Retinal pigment epithelial cell (primary cell): ENCODE measurements at regions not wholly inside any gene's neighbourhood (a gene's known extent, or its start where the extent isn't known, plus 50 kb on each side); places are given as distances from the start of the nearest gene placed in this dataset.

Source experiments
- DNase-seq: peaks from one replicate; pipeline ENCODE4 v3.0.0-alpha.2; 2010; ENCODE audit warnings: low read depth
- H3K4me3 ChIP-seq: 2 replicates; pipeline ENCODE4 v1.5.1; 2011; ENCODE audit warnings: mild to moderate bottlenecking, low read length, control low read depth, moderate library complexity
- TF ChIP-seq, protein P1 (sequence below): conservative IDR thresholded peaks from 2 replicates; pipeline ENCODE4 v1.5.1; 2011; ENCODE audit warnings: low read depth, low read length, control low read depth, inconsistent platforms

- no peak overlapping the region for H3K4me3 ChIP-seq
- TF ChIP-seq, protein P1, sequence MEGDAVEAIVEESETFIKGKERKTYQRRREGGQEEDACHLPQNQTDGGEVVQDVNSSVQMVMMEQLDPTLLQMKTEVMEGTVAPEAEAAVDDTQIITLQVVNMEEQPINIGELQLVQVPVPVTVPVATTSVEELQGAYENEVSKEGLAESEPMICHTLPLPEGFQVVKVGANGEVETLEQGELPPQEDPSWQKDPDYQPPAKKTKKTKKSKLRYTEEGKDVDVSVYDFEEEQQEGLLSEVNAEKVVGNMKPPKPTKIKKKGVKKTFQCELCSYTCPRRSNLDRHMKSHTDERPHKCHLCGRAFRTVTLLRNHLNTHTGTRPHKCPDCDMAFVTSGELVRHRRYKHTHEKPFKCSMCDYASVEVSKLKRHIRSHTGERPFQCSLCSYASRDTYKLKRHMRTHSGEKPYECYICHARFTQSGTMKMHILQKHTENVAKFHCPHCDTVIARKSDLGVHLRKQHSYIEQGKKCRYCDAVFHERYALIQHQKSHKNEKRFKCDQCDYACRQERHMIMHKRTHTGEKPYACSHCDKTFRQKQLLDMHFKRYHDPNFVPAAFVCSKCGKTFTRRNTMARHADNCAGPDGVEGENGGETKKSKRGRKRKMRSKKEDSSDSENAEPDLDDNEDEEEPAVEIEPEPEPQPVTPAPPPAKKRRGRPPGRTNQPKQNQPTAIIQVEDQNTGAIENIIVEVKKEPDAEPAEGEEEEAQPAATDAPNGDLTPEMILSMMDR = no peak
- no peak for DNase-seq
Measured at GRCh38 chr7:8906396-8907075, 473.1 kb downstream of the NXPH1 start.

GRCh38 chr7:8908889-8909288 lies 475.5 kb downstream of the NXPH1 start:
- no peak for DNase-seq
- TF ChIP-seq, protein P1 = no peak
- H3K4me3 ChIP-seq = no peak overlapping the region

GRCh38 chr7:8913682-8914081 lies 480.3 kb downstream of the NXPH1 start:
- TF ChIP-seq, protein P1 = no peak
- no peak overlapping the region for H3K4me3 ChIP-seq
- DNase-seq = no peak

DNA sequence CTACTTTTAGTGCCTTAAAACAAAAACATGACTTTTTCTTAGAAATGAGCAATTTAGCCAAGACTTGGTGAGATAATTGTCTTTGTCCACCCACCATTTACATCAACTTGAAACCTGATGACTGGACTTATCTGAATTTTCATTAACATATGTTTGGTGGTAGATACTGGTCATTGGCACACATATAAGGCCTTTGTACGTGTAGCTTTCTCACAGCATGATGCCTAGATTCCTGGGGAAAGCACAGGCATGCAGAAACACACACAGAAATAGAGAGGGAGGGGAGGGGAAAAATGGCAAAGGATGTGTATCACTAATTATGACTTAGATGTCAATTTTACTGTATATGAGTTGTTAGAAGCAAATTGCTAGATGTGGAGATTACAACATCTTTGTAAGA lies 488.4 kb downstream of the NXPH1 start:
- H3K4me3 ChIP-seq = no peak overlapping the region
- TF ChIP-seq, protein P1 = no peak
- no peak for DNase-seq

DNA sequence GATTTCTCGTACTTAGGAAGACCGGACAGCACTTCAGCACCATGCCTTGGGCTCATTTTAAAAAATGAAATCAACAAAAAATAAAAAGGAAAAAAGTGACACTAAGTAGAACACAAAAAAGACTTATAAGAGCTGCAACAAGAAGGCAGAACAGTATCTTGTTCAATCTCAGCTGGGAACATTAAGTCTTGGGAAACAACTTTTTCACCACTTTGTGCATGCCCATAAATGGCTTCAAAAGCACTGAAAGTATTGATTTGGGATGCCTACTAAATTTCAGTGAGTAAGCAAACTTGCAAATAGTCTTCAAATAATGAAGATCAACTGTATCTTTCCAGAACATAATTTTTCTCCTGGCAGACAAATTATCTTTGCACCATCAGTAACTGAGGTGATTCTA lies 489.3 kb downstream of the NXPH1 start:
- TF ChIP-seq, protein P1 = no peak
- DNase-seq = no peak
- no peak overlapping the region for H3K4me3 ChIP-seq

DNA sequence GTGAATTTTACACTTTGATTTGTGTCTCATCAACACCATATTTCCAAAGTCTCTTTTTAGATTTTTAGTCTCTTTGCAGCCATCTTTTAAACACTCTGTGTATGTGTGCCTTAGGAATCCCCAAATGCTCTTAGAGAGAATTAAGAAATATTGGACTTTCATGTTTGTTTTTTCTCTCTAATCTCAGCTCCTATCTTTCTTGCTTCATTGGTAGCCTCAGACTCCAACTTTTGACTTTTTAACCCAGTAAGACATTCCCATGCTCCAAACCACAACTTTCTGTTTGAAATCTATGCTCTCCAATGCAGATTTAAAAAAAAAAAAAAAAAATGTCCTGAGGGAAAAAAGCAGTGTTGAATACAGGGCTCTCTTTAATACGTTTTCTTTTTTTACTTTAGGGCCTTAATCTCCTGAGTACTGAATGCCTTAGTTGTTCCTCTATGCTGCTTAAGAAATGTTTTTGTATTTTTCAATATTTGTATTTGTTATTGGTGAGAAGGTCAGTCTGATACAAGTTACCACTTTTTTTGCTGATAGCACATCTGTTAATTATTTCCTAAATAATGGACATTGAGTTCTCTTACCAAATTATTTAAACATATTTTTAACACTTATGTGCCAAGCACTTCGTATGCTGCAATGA lies 489.9 kb downstream of the NXPH1 start:
- TF ChIP-seq, protein P1 = no peak
- DNase-seq = no peak
- H3K4me3 ChIP-seq = no peak overlapping the region

DNA sequence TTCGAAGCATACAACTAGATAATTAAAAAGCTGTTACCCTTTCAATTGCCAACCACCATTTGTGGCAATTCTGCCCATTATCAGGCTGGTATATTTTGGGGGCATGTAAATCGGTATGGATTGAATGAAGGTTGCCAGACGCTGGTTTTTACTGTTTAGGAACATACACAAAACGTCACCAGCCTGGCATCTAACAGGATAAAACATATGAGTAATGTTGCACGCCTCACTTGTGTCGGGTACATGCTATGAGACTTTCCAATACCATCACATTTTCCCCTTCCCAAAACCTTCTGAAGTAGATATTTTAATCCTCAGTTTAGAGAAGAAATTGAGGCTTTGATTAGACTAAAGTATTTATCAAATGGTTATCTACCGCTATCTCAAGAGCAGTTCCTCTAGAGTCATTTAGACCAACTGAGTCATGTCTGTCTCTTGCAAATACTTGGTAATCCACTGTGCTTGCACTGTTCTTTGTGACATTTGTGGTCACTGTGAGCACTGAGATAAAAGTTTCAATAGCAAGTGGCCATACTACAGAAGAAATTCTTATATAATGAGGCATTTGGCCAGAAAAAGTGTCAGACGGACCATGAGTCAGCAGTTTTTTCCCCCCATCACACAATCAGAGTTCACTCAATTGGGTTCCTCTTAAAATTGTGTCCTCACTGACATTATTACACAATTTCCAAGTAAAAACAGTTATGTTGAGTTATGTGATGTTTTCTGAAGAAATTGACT lies 498.7 kb downstream of the NXPH1 start:
- no peak overlapping the region for H3K4me3 ChIP-seq
- no peak for DNase-seq
- TF ChIP-seq, protein P1 = no peak
